ENCODE measurements at regions not wholly inside any gene's neighbourhood (a gene's known extent, or its start where the extent isn't known, plus 50 kb on each side); places are given as distances from the start of the nearest gene placed in this dataset.
"Not testable (repeated sequence)": the region's sequence is repeated elsewhere in the genome, so short reads cannot be mapped to it uniquely, and the experiment has no call there.

DNA sequence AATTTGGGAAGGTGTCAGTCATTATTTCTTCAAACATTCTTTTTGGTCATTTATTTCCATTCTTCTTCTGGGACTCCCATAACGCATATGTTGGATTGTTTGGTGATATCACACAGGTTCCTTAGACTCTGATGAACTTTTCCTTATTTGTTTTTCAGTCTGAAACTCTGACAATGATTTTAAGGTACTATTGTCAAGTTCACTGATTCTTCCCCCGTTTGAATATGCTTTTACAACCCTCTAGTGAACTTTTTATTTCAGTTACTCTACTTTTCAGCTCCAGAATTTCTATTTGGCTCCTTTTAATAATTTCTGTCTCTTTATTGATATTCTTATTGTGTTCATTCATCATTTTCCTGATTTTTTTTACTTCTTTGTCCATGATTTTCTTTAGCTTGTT lies 92.5 kb upstream of the RORB start:
- Histone ChIP-seq H3K27ac (no peak overlapping the region), H3K4me3 (no peak overlapping the region), H3K4me1 (no peaks in the 10 kb centered on the region), H3K9me3 (peaks cover 0 to 6% (median 3%) of the 10 kb centered on the region in 4 donors), H3K27me3 (no peaks in the 10 kb centered on the region), H3K36me3 (no peaks in the 10 kb centered on the region)
- DNase-seq (no peak), ATAC-seq (ENCODE audit: low FRiP score in 2 of 2) (no peak)
- 78 to 79% methylated on average over 2 of the region's 2 CpGs for WGBS, 2 donors
- no peak for TF ChIP-seq POLR2A (IDR thresholded peaks at IDR 0.05)
- TF ChIP-seq EP300 (IDR thresholded peaks at IDR 0.05) = no peak
- TF ChIP-seq CTCF (IDR thresholded peaks at IDR 0.05) = no peak
- no peak for TF ChIP-seq POLR2AphosphoS5 (IDR thresholded peaks at IDR 0.05)

- ATAC-seq (ENCODE audit: low FRiP score in 2 of 2) = no peak
- Histone ChIP-seq H3K4me1 (no peaks in the 10 kb centered on the region), H3K27me3 (no peaks in the 10 kb centered on the region), H3K27ac (no peak overlapping the region), H3K9me3 (peaks cover 0 to 6% (median 3%) of the 10 kb centered on the region in 4 donors), H3K4me3 (no peak overlapping the region), H3K36me3 (no peaks in the 10 kb centered on the region)
- WGBS, 2 donors = 72 to 81% methylated on average over 3 of the region's 3 CpGs
- no peak for DNase-seq
- no peak for TF ChIP-seq CTCF (IDR thresholded peaks at IDR 0.05)
- no peak for TF ChIP-seq POLR2AphosphoS5 (IDR thresholded peaks at IDR 0.05)
- no peak for TF ChIP-seq EP300 (IDR thresholded peaks at IDR 0.05)
- no peak for TF ChIP-seq POLR2A (IDR thresholded peaks at IDR 0.05)
Measured at GRCh38 chr9:74407166-74407565, 90.0 kb upstream of the RORB start.

GRCh38 chr9:74412236-74412979 lies 84.7 kb upstream of the RORB start:
- H3K4me3 ChIP-seq = no peak overlapping the region
- peak; percentile 24 to 88 for ATAC-seq (ENCODE audit: low FRiP score in 2 of 2)
- no peaks in the 10 kb centered on the region for H3K4me1 ChIP-seq
- H3K27ac ChIP-seq = no peak overlapping the region
- DNase-seq = peak in 1 of 2 donors; percentile 21
- no peaks in the 10 kb centered on the region for H3K9me3 ChIP-seq
- no peaks in the 10 kb centered on the region for H3K36me3 ChIP-seq
- WGBS, 2 donors = 49 to 52% methylated on average over 3 of the region's 3 CpGs
- TF ChIP-seq POLR2AphosphoS5 (IDR thresholded peaks at IDR 0.05) (no peak), POLR2A (IDR thresholded peaks at IDR 0.05) (no peak)
- H3K27me3 ChIP-seq = no peaks in the 10 kb centered on the region

DNA sequence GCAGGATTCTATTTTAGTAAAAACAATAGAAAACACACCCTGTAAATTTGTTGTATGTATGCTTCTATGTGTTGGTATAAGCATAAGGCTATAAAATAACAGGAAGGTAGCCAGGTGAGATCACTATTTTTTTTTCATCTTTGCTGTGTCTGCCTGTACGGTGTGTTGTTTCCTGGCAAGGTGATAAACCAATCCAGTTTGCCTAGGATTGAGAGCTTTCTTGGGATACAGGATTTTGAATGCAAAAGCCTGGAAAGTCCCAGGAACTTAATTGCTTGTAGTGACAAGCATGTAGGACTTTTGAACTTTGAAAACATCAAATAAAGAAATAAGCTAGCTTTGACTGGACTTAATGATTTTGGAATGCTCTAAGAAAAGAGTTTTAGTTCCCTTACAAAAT lies 83.3 kb upstream of the RORB start:
- TF ChIP-seq POLR2A (IDR thresholded peaks at IDR 0.05) (no peak), CTCF (IDR thresholded peaks at IDR 0.05) (no peak), EP300 (IDR thresholded peaks at IDR 0.05) (no peak), POLR2AphosphoS5 (IDR thresholded peaks at IDR 0.05) (no peak)
- ATAC-seq (ENCODE audit: low FRiP score in 2 of 2) (no peak), DNase-seq (no peak)
- H3K4me1 ChIP-seq = no peaks in the 10 kb centered on the region
- WGBS, 2 donors = 22 to 40% methylated on average over 1 of the region's 1 CpG
- no peak overlapping the region for H3K4me3 ChIP-seq
- H3K36me3 ChIP-seq = no peaks in the 10 kb centered on the region
- H3K27me3 ChIP-seq = no peaks in the 10 kb centered on the region
- no peak overlapping the region for H3K27ac ChIP-seq
- no peaks in the 10 kb centered on the region for H3K9me3 ChIP-seq

GRCh38 chr9:74414325-74414724 lies 82.8 kb upstream of the RORB start:
- 50 to 54% methylated on average over 1 of the region's 1 CpG for WGBS, 2 donors
- no peak for TF ChIP-seq POLR2A (IDR thresholded peaks at IDR 0.05)
- no peak overlapping the region for H3K27ac ChIP-seq
- H3K4me3 ChIP-seq = no peak overlapping the region
- ATAC-seq (ENCODE audit: low FRiP score in 2 of 2) (no peak), DNase-seq (no peak)
- no peaks in the 10 kb centered on the region for H3K4me1 ChIP-seq
- H3K36me3 ChIP-seq = no peaks in the 10 kb centered on the region
- H3K27me3 ChIP-seq = no peaks in the 10 kb centered on the region
- no peaks in the 10 kb centered on the region for H3K9me3 ChIP-seq

DNA sequence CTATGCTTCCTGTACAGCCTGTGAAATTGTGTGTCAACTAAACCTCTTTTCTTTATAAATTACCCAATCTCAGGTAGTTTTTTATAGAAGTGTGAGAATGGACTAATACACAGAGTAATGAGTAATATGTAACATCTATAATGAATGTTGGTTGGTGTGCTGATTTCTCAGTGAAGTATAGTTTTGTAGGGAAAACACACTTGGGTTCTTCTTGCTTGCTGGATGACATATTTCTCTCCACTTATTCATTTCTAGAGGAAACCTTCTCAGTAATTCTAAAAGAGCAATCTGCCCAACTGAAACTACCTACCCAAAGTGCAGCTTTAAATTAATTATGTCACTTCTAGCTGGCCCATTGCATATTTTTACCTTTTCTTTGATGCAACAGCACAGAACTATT lies 81.1 kb upstream of the RORB start:
- Histone ChIP-seq H3K36me3 (no peaks in the 10 kb centered on the region), H3K4me1 (no peaks in the 10 kb centered on the region), H3K4me3 (no peak overlapping the region), H3K27ac (no peak overlapping the region), H3K9me3 (no peaks in the 10 kb centered on the region), H3K27me3 (no peaks in the 10 kb centered on the region)
- ATAC-seq (ENCODE audit: low FRiP score in 2 of 2) = no peak
- TF ChIP-seq POLR2A (IDR thresholded peaks at IDR 0.05) = no peak
- no peak for TF ChIP-seq CTCF (IDR thresholded peaks at IDR 0.05)
- TF ChIP-seq POLR2AphosphoS5 (IDR thresholded peaks at IDR 0.05) = no peak
- no peak for TF ChIP-seq EP300 (IDR thresholded peaks at IDR 0.05)
- no peak for DNase-seq

DNA sequence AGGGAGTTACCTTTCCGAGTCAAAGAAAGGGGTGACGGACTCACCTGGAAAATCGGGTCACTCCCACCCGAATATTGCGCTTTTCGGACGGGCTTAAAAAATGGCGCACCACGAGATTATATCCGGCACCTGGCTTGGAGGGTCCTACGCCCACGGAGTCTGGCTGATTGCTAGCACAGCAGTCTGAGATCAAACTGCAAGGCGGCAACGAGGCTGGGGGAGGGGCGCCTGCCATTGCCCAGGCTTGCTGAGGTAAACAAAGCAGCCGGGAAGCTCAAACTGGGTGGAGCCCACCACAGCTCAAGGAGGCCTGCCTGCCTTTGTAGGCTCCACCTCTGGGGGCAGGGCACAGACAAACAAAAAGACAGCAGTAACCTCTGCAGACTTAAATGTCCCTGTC lies 72.6 kb upstream of the RORB start:
- not testable (repeated sequence) for H3K36me3 ChIP-seq; H3K4me3 ChIP-seq; ATAC-seq (ENCODE audit: low FRiP score in 2 of 2); H3K27me3 ChIP-seq; H3K4me1 ChIP-seq; H3K9me3 ChIP-seq; H3K27ac ChIP-seq
- peak in 1 of 2 donors; percentile 22 for DNase-seq
- WGBS, 2 donors = 81 to 86% methylated on average over 15 to 16 of the region's 16 CpGs

Data from upper lobe of left lung (tissue), 6 donors.